ENCODE measurements at regions not wholly inside any gene's neighbourhood (a gene's known extent, or its start where the extent isn't known, plus 50 kb on each side); places are given as distances from the start of the nearest gene placed in this dataset.

DNA sequence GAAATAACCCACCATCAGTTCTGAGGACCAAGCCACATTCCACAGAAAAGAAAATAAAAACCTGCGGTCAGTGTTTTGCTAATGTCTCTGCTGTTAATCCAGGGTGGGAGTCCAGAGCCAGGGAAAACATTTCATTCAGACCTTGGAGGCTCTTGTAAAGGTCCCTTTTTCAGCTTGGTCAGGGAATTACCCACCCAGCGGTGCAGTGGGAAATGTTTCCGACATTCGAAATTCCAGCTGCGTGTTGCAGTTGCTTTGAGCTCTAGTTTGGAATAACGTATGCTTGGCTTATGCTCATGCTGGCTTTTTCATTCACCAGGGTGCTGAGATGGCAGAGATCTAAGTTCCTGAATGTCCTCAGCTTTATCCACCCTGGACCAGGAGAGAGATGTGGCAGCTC, 219.1 kb downstream of the TRIB2 start:
- Mint-ChIP-seq H3K36me3 (ENCODE audit: low read depth) (no peaks in the 10 kb centered on the region), H3K27ac (no peak overlapping the region), H3K4me3 (no peak overlapping the region), H3K4me1 (no peaks in the 10 kb centered on the region), H3K9me3 (no peaks in the 10 kb centered on the region), H3K27me3 (ENCODE audit: insufficient read depth, low read depth, poor library complexity) (no peaks in the 10 kb centered on the region)
- no peaks in the 10 kb centered on the region for H3K36me3 ChIP-seq (ENCODE audit: insufficient read depth)
- no peaks in the 10 kb centered on the region for H3K79me2 ChIP-seq (replicated peaks; ENCODE audit: insufficient read depth)
- no peak overlapping the region for H3K27ac ChIP-seq (ENCODE audit: low read depth)
- ATAC-seq (no peak), DNase-seq (ENCODE audit: low spot score) (no peak)
- H3K4me1 ChIP-seq (ENCODE audit: insufficient read depth): no peaks in the 10 kb centered on the region; the same call in 1 of the 2 replicates
- H3F3A ChIP-seq (replicated peaks; ENCODE audit: low read depth): no peaks in the 10 kb centered on the region
- no peaks in the 10 kb centered on the region for H4K20me1 ChIP-seq (replicated peaks; ENCODE audit: insufficient read depth)
- no peak overlapping the region for H2AFZ ChIP-seq
- no peaks in the 10 kb centered on the region for H3K9me2 ChIP-seq (ENCODE audit: insufficient read depth)
- no peak overlapping the region for H3K4me3 ChIP-seq
- H3K4me2 ChIP-seq: no peak overlapping the region
- no peak for TF ChIP-seq EZH2 (IDR thresholded peaks at IDR 0.05; ENCODE audit: low read depth, unreplicated experiment)
- TF ChIP-seq ZNF462 (CRISPR knock-in tag; IDR thresholded peaks at IDR 0.05): no peak
- no peak for TF ChIP-seq ZNF114 (CRISPR knock-in tag; IDR thresholded peaks at IDR 0.05)
- TF ChIP-seq CTCF (conservative IDR thresholded peaks at IDR 0.05; ENCODE audit: low read depth in 2 of 2): no peak
- TF ChIP-seq NANOG (IDR thresholded peaks at IDR 0.05; ENCODE audit: borderline replicate concordance): no peak
- no peaks in the 10 kb centered on the region for H3K27me3 ChIP-seq (ENCODE audit: insufficient read depth)
